Daoy (cell line): ENCODE measurements at regions not wholly inside any gene's neighbourhood (a gene's known extent, or its start where the extent isn't known, plus 50 kb on each side); places are given as distances from the start of the nearest gene placed in this dataset.
"Not testable (repeated sequence)": the region's sequence is repeated elsewhere in the genome, so short reads cannot be mapped to it uniquely, and the experiment has no call there.

Experiments used
- DNase-seq: peaks from one replicate; pipeline ENCODE4 v3.0.0-alpha.2; 2015; ENCODE audit warnings: low read depth

- DNase-seq, result not testable (repeated sequence)
These were observed 253.2 kb downstream of the MTERF1 start for GRCh38 chr7:91627324-91627723.

GRCh38 chr7:91628742-91629141 is 251.8 kb downstream of the MTERF1 start:
- DNase-seq, result no peak

- DNase-seq, result no peak
These were observed 249.7 kb downstream of the MTERF1 start for GRCh38 chr7:91630581-91631380.

GRCh38 chr7:91632234-91632940 is 248.1 kb downstream of the MTERF1 start:
- no peak for DNase-seq

- no peak for DNase-seq
These were observed 247.5 kb downstream of the MTERF1 start for GRCh38 chr7:91633013-91633441.

- DNase-seq, result no peak
These were observed 245.9 kb downstream of the MTERF1 start for GRCh38 chr7:91634485-91635177.

GRCh38 chr7:91636129-91636724 is 244.3 kb downstream of the MTERF1 start:
- peak; percentile 19 for DNase-seq

GRCh38 chr7:91636728-91637127 is 243.8 kb downstream of the MTERF1 start:
- DNase-seq, result no peak

- DNase-seq, result no peak
These were observed 236.2 kb downstream of the MTERF1 start for GRCh38 chr7:91644256-91644655.

GRCh38 chr7:91645542-91645941 is 235.0 kb downstream of the MTERF1 start:
- DNase-seq, result no peak

GRCh38 chr7:91651986-91652385 is 228.5 kb downstream of the MTERF1 start:
- no peak for DNase-seq

- DNase-seq, result no peak
These were observed 227.2 kb downstream of the MTERF1 start for GRCh38 chr7:91653286-91653685.

GRCh38 chr7:91655656-91656055 is 224.8 kb downstream of the MTERF1 start:
- DNase-seq, result no peak

GRCh38 chr7:91656541-91657482 is 223.7 kb downstream of the MTERF1 start:
- DNase-seq, result no peak

- peak; percentile 38 for DNase-seq
These were observed 222.9 kb downstream of the MTERF1 start for GRCh38 chr7:91657483-91658071.

- no peak for DNase-seq
These were observed 221.4 kb downstream of the MTERF1 start for GRCh38 chr7:91659096-91659495.

- DNase-seq, result no peak
These were observed 219.7 kb downstream of the MTERF1 start for GRCh38 chr7:91660734-91661356.

- no peak for DNase-seq
These were observed 218.8 kb downstream of the MTERF1 start for GRCh38 chr7:91661727-91662126.

GRCh38 chr7:91668217-91668616 is 212.3 kb downstream of the MTERF1 start:
- no peak for DNase-seq

- no peak for DNase-seq
These were observed 209.3 kb downstream of the MTERF1 start for GRCh38 chr7:91671245-91671644.
